PFSK-1 (cell line): ENCODE measurements at regions not wholly inside any gene's neighbourhood (a gene's known extent, or its start where the extent isn't known, plus 50 kb on each side); places are given as distances from the start of the nearest gene placed in this dataset.

Experiments
- FOXP2 ChIP-seq: optimal IDR thresholded peaks from 2 replicates; pipeline ENCODE3; 2011; ENCODE audit warnings: borderline replicate concordance, control low read depth, inconsistent platforms; ENCODE audit not compliant: insufficient read depth; ENCODE audit errors: extremely low read length, extremely low read depth
- POLR2AphosphoS5 ChIP-seq: IDR thresholded peaks from 2 replicates; pipeline ENCODE4 v1.6.1; 2012; ENCODE audit warnings: low read depth, mild to moderate bottlenecking, control low read depth, low read length, moderate library complexity
- SIN3A ChIP-seq: IDR thresholded peaks from 2 replicates; pipeline ENCODE4 v1.6.1; 2012; ENCODE audit warnings: mild to moderate bottlenecking, low read length, moderate library complexity, borderline replicate concordance; ENCODE audit not compliant: insufficient read depth
- TAF1 ChIP-seq: IDR thresholded peaks from 2 replicates; pipeline ENCODE4 v1.6.1; 2012; ENCODE audit warnings: low read length, control low read depth, borderline replicate concordance; ENCODE audit not compliant: insufficient read depth
- TF ChIP-seq, protein P1 (sequence below), 2 experiments: IDR thresholded peaks; 2 replicates each; pipeline versions ENCODE4 v1.6.1 to v1.8.0; 2011 to 2012; ENCODE audit warnings: low read depth in 2 of 2, low read length in 2 of 2, control low read depth in 1 of 2, inconsistent platforms in 1 of 2, mild to moderate bottlenecking in 1 of 2, moderate library complexity in 1 of 2; ENCODE audit not compliant: insufficient read depth in 1 of 2

GRCh38 chr15:29458361-29458760, 188.7 kb upstream of the NSMCE3 start:
- no peak for TF ChIP-seq POLR2AphosphoS5
- TF ChIP-seq SIN3A, result no peak
- TF ChIP-seq, protein P1, sequence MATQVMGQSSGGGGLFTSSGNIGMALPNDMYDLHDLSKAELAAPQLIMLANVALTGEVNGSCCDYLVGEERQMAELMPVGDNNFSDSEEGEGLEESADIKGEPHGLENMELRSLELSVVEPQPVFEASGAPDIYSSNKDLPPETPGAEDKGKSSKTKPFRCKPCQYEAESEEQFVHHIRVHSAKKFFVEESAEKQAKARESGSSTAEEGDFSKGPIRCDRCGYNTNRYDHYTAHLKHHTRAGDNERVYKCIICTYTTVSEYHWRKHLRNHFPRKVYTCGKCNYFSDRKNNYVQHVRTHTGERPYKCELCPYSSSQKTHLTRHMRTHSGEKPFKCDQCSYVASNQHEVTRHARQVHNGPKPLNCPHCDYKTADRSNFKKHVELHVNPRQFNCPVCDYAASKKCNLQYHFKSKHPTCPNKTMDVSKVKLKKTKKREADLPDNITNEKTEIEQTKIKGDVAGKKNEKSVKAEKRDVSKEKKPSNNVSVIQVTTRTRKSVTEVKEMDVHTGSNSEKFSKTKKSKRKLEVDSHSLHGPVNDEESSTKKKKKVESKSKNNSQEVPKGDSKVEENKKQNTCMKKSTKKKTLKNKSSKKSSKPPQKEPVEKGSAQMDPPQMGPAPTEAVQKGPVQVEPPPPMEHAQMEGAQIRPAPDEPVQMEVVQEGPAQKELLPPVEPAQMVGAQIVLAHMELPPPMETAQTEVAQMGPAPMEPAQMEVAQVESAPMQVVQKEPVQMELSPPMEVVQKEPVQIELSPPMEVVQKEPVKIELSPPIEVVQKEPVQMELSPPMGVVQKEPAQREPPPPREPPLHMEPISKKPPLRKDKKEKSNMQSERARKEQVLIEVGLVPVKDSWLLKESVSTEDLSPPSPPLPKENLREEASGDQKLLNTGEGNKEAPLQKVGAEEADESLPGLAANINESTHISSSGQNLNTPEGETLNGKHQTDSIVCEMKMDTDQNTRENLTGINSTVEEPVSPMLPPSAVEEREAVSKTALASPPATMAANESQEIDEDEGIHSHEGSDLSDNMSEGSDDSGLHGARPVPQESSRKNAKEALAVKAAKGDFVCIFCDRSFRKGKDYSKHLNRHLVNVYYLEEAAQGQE (IDR thresholded peaks at IDR 0.05; ENCODE audit: insufficient read depth in 1 of 2, low read depth in 2 of 2, low read length in 2 of 2), result no peak
- TF ChIP-seq FOXP2, result no peak
- no peak for TF ChIP-seq TAF1

DNA sequence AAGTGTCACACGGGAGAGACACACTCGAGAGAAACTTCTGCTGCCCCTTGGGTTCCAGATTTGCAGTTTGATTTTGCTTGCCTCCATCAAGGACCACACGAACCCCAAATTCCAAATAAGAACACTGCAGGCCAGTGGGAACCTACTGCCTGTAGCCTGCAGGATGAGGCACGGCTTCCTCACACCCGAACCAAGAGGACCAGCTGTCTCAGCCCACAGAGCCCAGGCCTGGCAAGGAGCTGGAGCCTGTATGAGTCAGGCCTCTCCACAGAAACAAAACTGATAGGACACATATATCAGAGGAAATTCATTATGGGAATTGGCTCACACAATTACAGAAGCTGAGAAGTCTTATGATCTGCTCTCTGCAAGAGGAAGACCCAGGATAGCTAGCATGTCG, 188.1 kb upstream of the NSMCE3 start:
- TF ChIP-seq POLR2AphosphoS5 (no peak), SIN3A (no peak), TAF1 (no peak), FOXP2 (no peak)
- TF ChIP-seq, protein P1 (IDR thresholded peaks at IDR 0.05; ENCODE audit: insufficient read depth in 1 of 2, low read depth in 2 of 2, low read length in 2 of 2), result no peak

- TF ChIP-seq FOXP2 (no peak), SIN3A (no peak), TAF1 (no peak), POLR2AphosphoS5 (no peak)
- TF ChIP-seq, protein P1 (IDR thresholded peaks at IDR 0.05; ENCODE audit: insufficient read depth in 1 of 2, low read depth in 2 of 2, low read length in 2 of 2), result no peak
Observed at GRCh38 chr15:29456964-29457363, 187.3 kb upstream of the NSMCE3 start.

DNA sequence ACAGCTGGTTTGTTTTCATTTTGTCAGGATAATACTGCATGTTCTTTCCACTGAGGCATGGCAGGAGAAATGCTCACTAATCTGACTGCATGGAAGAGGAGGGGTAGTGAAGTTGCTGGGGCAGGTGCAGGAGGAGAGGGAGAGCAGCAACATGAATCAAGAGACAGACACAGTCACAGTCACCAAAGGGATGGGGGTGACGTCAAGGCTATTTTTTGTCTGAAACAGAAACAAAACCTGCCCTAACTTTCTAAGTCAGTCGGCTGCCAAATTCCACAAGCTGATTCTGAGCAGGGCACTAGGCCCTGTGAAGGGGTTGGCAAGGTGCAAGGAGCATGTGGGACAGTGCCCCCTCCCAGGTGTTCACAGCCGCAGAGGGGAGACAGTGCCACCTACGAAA, 186.6 kb upstream of the NSMCE3 start:
- TF ChIP-seq FOXP2 (no peak), SIN3A (no peak), POLR2AphosphoS5 (no peak), TAF1 (no peak)
- TF ChIP-seq, protein P1 (IDR thresholded peaks at IDR 0.05; ENCODE audit: insufficient read depth in 1 of 2, low read depth in 2 of 2, low read length in 2 of 2), result no peak

- TF ChIP-seq SIN3A (no peak), FOXP2 (no peak), TAF1 (no peak), POLR2AphosphoS5 (no peak)
- TF ChIP-seq, protein P1 (IDR thresholded peaks at IDR 0.05; ENCODE audit: insufficient read depth in 1 of 2, low read depth in 2 of 2, low read length in 2 of 2), result no peak
Observed at GRCh38 chr15:29455530-29455929, 185.9 kb upstream of the NSMCE3 start.
